OCI-LY1 (cell line): ENCODE measurements at regions not wholly inside any gene's neighbourhood (a gene's known extent, or its start where the extent isn't known, plus 50 kb on each side); places are given as distances from the start of the nearest gene placed in this dataset.

ENCODE experiments used
- CTCF ChIP-seq: fragments of 200-600 bp; sonication (generic), shearing (Covaris generic); IDR thresholded peaks from 2 replicates; pipeline ENCODE4 v1.5.1; 2017; ENCODE audit warnings: mild to moderate bottlenecking, antibody characterized with exemption, low read length, moderate library complexity, mixed read lengths
- EZH2 ChIP-seq: fragments of 200-600 bp; sonication (generic), shearing (Covaris generic); IDR thresholded peaks from 2 replicates; pipeline ENCODE4 v1.8.0; 2017; ENCODE audit warnings: borderline replicate concordance, mixed run types, mild to moderate bottlenecking, antibody characterized with exemption, low read length, moderate library complexity, mixed read lengths

GRCh38 chr4:55284331-55284730, 61.7 kb upstream of the SRD5A3 start:
- TF ChIP-seq CTCF (no peak), EZH2 (no peak)
